Stomach smooth muscle (tissue), 2 donors: ENCODE measurements at regions not wholly inside any gene's neighbourhood (a gene's known extent, or its start where the extent isn't known, plus 50 kb on each side); places are given as distances from the start of the nearest gene placed in this dataset.
"Not testable (repeated sequence)": the region's sequence is repeated elsewhere in the genome, so short reads cannot be mapped to it uniquely, and the experiment has no call there.

Source experiments
- H3K27ac ChIP-seq: one replicate; pipeline ENCODE4 v1.7.0; 2013; ENCODE audit warnings: mild to moderate bottlenecking, low read length, inconsistent platforms
- H3K27me3 ChIP-seq, 2 donors: one replicate each; pipeline ENCODE4 v1.7.0; 2013; ENCODE audit warnings: low read length in 2 of 2; ENCODE audit not compliant: insufficient read depth in 2 of 2, control insufficient read depth in 1 of 2
- H3K36me3 ChIP-seq, 2 donors: one replicate each; pipeline ENCODE4 v1.7.0; 2013; ENCODE audit warnings: low read length in 2 of 2; ENCODE audit not compliant: control insufficient read depth in 2 of 2, insufficient read depth in 2 of 2
- H3K4me1 ChIP-seq: one replicate; pipeline ENCODE4 v1.7.0; 2013; ENCODE audit warnings: low read length; ENCODE audit not compliant: control insufficient read depth, insufficient read depth
- H3K4me3 ChIP-seq, 2 donors: one replicate each; pipeline ENCODE4 v1.7.0; 2013; ENCODE audit warnings: low read length in 2 of 2
- H3K9ac ChIP-seq, 2 donors: one replicate each; pipeline ENCODE4 v1.7.0; 2013; ENCODE audit warnings: low read length in 2 of 2, mild to moderate bottlenecking in 1 of 2
- H3K9me3 ChIP-seq, 2 donors: one replicate each; pipeline ENCODE4 v1.7.0; 2013; ENCODE audit warnings: low read length in 2 of 2; ENCODE audit not compliant: control insufficient read depth in 2 of 2
- donor health status: healthy.
- donor health status: Pancreatic carcinoma.

GRCh38 chrX:2640436-2641150, 50.5 kb upstream of the CD99 start:
- H3K4me1 ChIP-seq, result no peaks in the 10 kb centered on the region
- no peaks in the 10 kb centered on the region for H3K27me3 ChIP-seq
- H3K9ac ChIP-seq, result no peak overlapping the region
- peaks cover 2 to 5% of the 10 kb centered on the region in 2 donors for H3K36me3 ChIP-seq
- no peaks in the 10 kb centered on the region for H3K9me3 ChIP-seq
- no peak overlapping the region for H3K27ac ChIP-seq
- H3K4me3 ChIP-seq, result no peak overlapping the region

DNA sequence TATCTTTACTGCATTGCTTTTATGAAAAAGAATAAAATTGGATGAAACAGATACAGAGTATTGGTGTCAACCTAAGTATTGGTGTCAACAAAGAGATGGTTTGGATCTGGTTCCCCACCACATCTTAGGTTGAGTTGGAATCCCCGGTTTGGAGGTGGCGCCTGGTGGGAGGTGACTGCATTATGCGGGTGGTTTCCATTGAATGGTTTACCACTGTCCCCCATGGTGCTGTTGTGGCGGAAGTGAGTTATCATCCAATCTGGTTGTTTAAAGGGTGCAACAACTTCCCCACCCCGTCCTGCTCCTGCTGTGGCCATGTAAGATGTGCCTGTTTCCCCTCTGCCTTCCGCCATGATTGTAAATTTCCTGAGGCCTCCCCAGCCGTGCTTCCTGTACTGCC, 52.8 kb upstream of the CD99 start:
- Histone ChIP-seq H3K27ac (no peak overlapping the region), H3K9ac (no peak overlapping the region), H3K9me3 (no peaks in the 10 kb centered on the region), H3K4me1 (no peaks in the 10 kb centered on the region), H3K36me3 (peaks cover 2 to 5% of the 10 kb centered on the region in 2 donors), H3K27me3 (no peaks in the 10 kb centered on the region), H3K4me3 (no peak overlapping the region)

- H3K27ac ChIP-seq, result no peak overlapping the region
- no peaks in the 10 kb centered on the region for H3K27me3 ChIP-seq
- H3K9ac ChIP-seq, result no peak overlapping the region
- H3K36me3 ChIP-seq, result peaks cover 0 to 5% of the 10 kb centered on the region in 2 donors
- no peaks in the 10 kb centered on the region for H3K4me1 ChIP-seq
- no peaks in the 10 kb centered on the region for H3K9me3 ChIP-seq
- H3K4me3 ChIP-seq, result no peak overlapping the region
These were observed 55.8 kb upstream of the CD99 start for GRCh38 chrX:2635342-2635741.

- Histone ChIP-seq H3K9me3 (no peaks in the 10 kb centered on the region), H3K36me3 (no peaks in the 10 kb centered on the region), H3K27ac (no peak overlapping the region), H3K9ac (no peak overlapping the region), H3K4me3 (no peak overlapping the region), H3K4me1 (no peaks in the 10 kb centered on the region), H3K27me3 (no peaks in the 10 kb centered on the region)
These were observed 58.3 kb upstream of the CD99 start for GRCh38 chrX:2632533-2633504.

- Histone ChIP-seq H3K4me3 (no peak overlapping the region), H3K4me1 (no peaks in the 10 kb centered on the region), H3K27ac (no peak overlapping the region), H3K9me3 (no peaks in the 10 kb centered on the region), H3K9ac (no peak overlapping the region), H3K36me3 (no peaks in the 10 kb centered on the region), H3K27me3 (no peaks in the 10 kb centered on the region)
These were observed 59.2 kb upstream of the CD99 start for GRCh38 chrX:2631743-2632532.

GRCh38 chrX:2630935-2631742, 60.0 kb upstream of the CD99 start:
- H3K27ac ChIP-seq, H3K9ac ChIP-seq, H3K9me3 ChIP-seq, H3K4me3 ChIP-seq, H3K4me1 ChIP-seq, H3K36me3 ChIP-seq, H3K27me3 ChIP-seq: not testable (repeated sequence)

- not testable (repeated sequence) for H3K36me3 ChIP-seq, H3K27me3 ChIP-seq, H3K9me3 ChIP-seq, H3K4me3 ChIP-seq, H3K27ac ChIP-seq, H3K9ac ChIP-seq, H3K4me1 ChIP-seq
These were observed 60.8 kb upstream of the CD99 start for GRCh38 chrX:2630008-2630934.

DNA sequence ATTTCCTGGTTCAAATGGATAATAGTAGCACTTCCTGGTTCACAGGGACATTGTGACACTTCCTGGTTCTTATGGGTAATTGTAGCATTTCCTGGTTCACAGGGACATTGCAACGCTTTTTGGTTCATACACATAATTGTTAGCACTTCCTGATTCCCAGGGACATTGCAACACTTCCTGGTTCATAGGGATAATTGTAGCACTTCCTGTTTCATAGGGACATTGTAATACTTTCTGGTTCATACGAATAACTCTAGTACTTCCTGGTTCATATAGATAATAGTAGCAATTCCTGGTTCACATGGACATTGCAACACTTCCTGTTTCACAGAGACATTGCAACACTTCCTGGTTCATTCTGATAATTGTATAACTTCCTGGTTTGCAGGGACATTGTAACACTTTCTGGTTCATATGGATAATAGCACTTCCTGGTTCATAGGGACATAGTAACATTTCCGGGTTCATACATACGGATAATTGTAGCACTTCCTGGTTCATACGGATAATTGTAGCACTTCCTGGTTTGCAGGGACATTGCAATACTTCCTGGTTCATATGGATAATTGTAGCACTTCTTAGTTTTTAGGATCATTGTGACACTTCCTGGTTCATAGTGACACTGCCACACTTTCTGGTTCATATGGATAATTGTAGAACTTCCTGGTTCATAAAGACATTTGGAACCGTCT, 61.6 kb upstream of the CD99 start:
- H3K27ac ChIP-seq, result no peak overlapping the region
- H3K9ac ChIP-seq, result no peak overlapping the region
- H3K27me3 ChIP-seq, result no peaks in the 10 kb centered on the region
- H3K4me1 ChIP-seq, result no peaks in the 10 kb centered on the region
- H3K4me3 ChIP-seq, result no peak overlapping the region
- H3K9me3 ChIP-seq, result no peaks in the 10 kb centered on the region
- peaks cover 0 to 6% of the 10 kb centered on the region in 2 donors for H3K36me3 ChIP-seq

DNA sequence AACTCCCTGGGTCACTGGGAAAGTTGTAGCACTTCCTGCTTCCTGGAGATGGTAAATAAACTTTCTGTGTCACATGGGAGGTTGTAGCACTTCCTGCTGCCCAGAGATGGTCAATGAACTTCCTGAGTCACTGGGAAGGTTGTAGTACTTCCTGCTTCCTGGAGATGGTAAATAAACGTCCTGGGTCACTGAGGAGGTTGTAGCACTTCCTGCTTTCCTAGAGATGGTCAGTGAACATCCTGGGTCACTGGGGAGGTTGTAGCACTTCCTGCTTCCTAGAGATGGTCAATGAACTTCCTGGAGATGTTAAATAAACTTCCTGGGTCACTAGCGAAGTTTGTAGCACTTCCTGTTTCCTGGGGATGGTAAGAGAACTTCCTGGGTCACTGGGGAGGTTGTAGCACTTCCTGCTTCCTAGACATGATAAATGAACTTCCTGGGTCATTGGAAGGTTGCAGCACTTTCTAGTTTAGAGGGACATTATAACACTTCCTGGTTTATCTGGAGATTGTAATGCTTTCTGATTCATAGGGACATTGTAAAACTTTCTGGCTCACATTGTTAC, 62.3 kb upstream of the CD99 start:
- Histone ChIP-seq H3K9me3 (no peaks in the 10 kb centered on the region), H3K4me1 (no peaks in the 10 kb centered on the region), H3K27ac (no peak overlapping the region), H3K9ac (no peak overlapping the region), H3K4me3 (no peak overlapping the region), H3K27me3 (no peaks in the 10 kb centered on the region), H3K36me3 (peaks cover 0 to 6% of the 10 kb centered on the region in 2 donors)
